Trophoblast cell (in vitro differentiated cells and primary cell): ENCODE measurements at regions not wholly inside any gene's neighbourhood (a gene's known extent, or its start where the extent isn't known, plus 50 kb on each side); places are given as distances from the start of the nearest gene placed in this dataset.

Source experiments
- DNase-seq, 2 donors: peaks; one replicate each; pipeline ENCODE4 v3.0.0-alpha.2; 2016
- H2AFZ ChIP-seq: 2 replicates; pipeline ENCODE4 v1.6.1; 2013; ENCODE audit warnings: low read length, moderate library complexity, mild to moderate bottlenecking; ENCODE audit not compliant: insufficient read depth, poor library complexity
- H2AK5ac ChIP-seq: 2 replicates; pipeline ENCODE4 v1.6.1; 2013; ENCODE audit warnings: mild to moderate bottlenecking, low read length
- H2BK120ac ChIP-seq: 2 replicates; pipeline ENCODE4 v1.6.1; 2013; ENCODE audit warnings: low read length, mild to moderate bottlenecking, moderate library complexity; ENCODE audit not compliant: insufficient read depth, poor library complexity
- H2BK12ac ChIP-seq: 2 replicates; pipeline ENCODE4 v1.6.1; 2013; ENCODE audit warnings: mild to moderate bottlenecking, low read length, moderate library complexity
- H2BK5ac ChIP-seq: 2 replicates; pipeline ENCODE4 v1.6.1; 2013; ENCODE audit warnings: low read length, low read depth, moderate library complexity, mild to moderate bottlenecking; ENCODE audit not compliant: poor library complexity
- H3K14ac ChIP-seq: 2 replicates; pipeline ENCODE4 v1.6.1; 2013; ENCODE audit warnings: mild to moderate bottlenecking, low read length
- H3K18ac ChIP-seq: 2 replicates; pipeline ENCODE4 v1.6.1; 2013; ENCODE audit warnings: mild to moderate bottlenecking, low read length
- H3K23ac ChIP-seq: 2 replicates; pipeline ENCODE4 v1.6.1; 2013; ENCODE audit warnings: low read length
- H3K27ac ChIP-seq: 2 replicates; pipeline ENCODE4 v1.5.1; 2013; ENCODE audit warnings: low read depth, mild to moderate bottlenecking, inconsistent platforms, low read length, moderate library complexity
- H3K27me3 ChIP-seq: 2 replicates; pipeline ENCODE4 v1.6.1; 2013; ENCODE audit warnings: inconsistent platforms, mild to moderate bottlenecking, low read length, moderate library complexity; ENCODE audit not compliant: insufficient read depth
- H3K36me3 ChIP-seq, 2 experiments: 1 replicate in 1 of 2; 2 replicates in 1 of 2; pipeline ENCODE4 v1.6.1; 2013; ENCODE audit warnings: low read length in 2 of 2, mild to moderate bottlenecking in 2 of 2, moderate library complexity in 1 of 2; ENCODE audit not compliant: insufficient read depth in 2 of 2, control insufficient read depth in 1 of 2
- H3K4ac ChIP-seq: 2 replicates; pipeline ENCODE4 v1.6.1; 2013; ENCODE audit warnings: low read depth, mild to moderate bottlenecking, low read length, moderate library complexity
- H3K4me1 ChIP-seq, 2 experiments: 1 replicate in 1 of 2; 2 replicates in 1 of 2; pipeline ENCODE4 v1.6.1; 2013; ENCODE audit warnings: low read length in 2 of 2, mild to moderate bottlenecking in 2 of 2, moderate library complexity in 1 of 2; ENCODE audit not compliant: insufficient read depth in 2 of 2, control insufficient read depth in 1 of 2
- H3K4me2 ChIP-seq: 2 replicates; pipeline ENCODE4 v1.6.1; 2013; ENCODE audit warnings: inconsistent platforms, mild to moderate bottlenecking, low read length, moderate library complexity
- H3K4me3 ChIP-seq: 2 replicates; pipeline ENCODE4 v1.5.1; 2013; ENCODE audit warnings: mild to moderate bottlenecking, low read depth, low read length, inconsistent platforms
- H3K79me1 ChIP-seq: one replicate; pipeline ENCODE4 v1.6.1; 2013; ENCODE audit warnings: low read length
- H3K79me2 ChIP-seq: 2 replicates; pipeline ENCODE4 v1.6.1; 2013; ENCODE audit warnings: low read length, mild to moderate bottlenecking; ENCODE audit not compliant: control insufficient read depth, insufficient read depth, poor library complexity
- H3K9ac ChIP-seq: 2 replicates; pipeline ENCODE4 v1.6.1; 2013; ENCODE audit warnings: mild to moderate bottlenecking, low read length
- H3K9me3 ChIP-seq: 2 replicates; pipeline ENCODE4 v1.6.1; 2013; ENCODE audit warnings: low read depth, mild to moderate bottlenecking, control low read depth, inconsistent platforms, low read length; ENCODE audit not compliant: insufficient read depth
- H4K12ac ChIP-seq: 2 replicates; pipeline ENCODE4 v1.6.1; 2013; ENCODE audit warnings: low read depth, mild to moderate bottlenecking, low read length, moderate library complexity
- H4K8ac ChIP-seq: 2 replicates; pipeline ENCODE4 v1.6.1; 2013; ENCODE audit warnings: low read depth, mild to moderate bottlenecking, low read length, moderate library complexity
- H4K91ac ChIP-seq: one replicate; pipeline ENCODE4 v1.6.1; 2013; ENCODE audit warnings: low read depth, mild to moderate bottlenecking, low read length, moderate library complexity
- WGBS: extraction: QIAGEN DNeasy Blood & Tissue Kit; methylation state at CpG from one replicate; pipeline ENCODE4 v1.1.7; 2013; ENCODE audit warnings: missing lambda C conversion rate; ENCODE audit not compliant: insufficient read length, insufficient coverage; ENCODE audit errors: extremely low coverage; 5-methylcytosine and 5-hydroxymethylcytosine counted together

DNA sequence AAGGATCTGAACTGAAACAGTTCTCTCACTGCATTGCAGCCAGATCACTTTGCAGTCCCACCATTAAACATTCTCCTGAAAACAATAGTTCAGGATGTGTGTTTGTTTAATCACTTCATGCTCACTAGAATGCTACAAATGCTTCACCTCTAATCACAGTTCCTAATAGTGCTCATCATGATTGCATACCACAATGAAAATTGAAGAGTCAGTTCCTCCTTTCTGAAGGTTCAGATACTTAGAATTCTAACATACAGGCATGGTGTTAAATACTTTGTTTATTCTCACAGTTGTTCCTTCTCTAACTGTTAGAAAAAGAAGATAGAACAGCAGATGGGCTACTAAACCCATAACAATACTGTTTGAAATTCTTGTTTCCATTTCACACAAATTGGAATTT, 622.3 kb upstream of the ACVR2A start:
- Histone ChIP-seq H2AK5ac (no peak overlapping the region), H2AFZ (no peak overlapping the region), H3K14ac (no peak overlapping the region), H3K27me3 (no peaks in the 10 kb centered on the region), H4K91ac (no peak overlapping the region), H3K27ac (no peak overlapping the region), H2BK5ac (no peak overlapping the region), H3K18ac (no peak overlapping the region), H3K79me2 (no peaks in the 10 kb centered on the region), H3K23ac (no peak overlapping the region), H3K4me3 (no peak overlapping the region), H2BK12ac (no peak overlapping the region), H3K9me3 (no peaks in the 10 kb centered on the region), H2BK120ac (no peak overlapping the region), H3K79me1 (no peaks in the 10 kb centered on the region), H3K9ac (no peak overlapping the region), H3K4ac (no peak overlapping the region), H4K8ac (no peak overlapping the region), H3K4me1 (peaks cover 0 to 2% of the 10 kb centered on the region in 2 experiments), H3K36me3 (no peaks in the 10 kb centered on the region), H4K12ac (no peak overlapping the region), H3K4me2 (no peak overlapping the region)
- no peak for DNase-seq

DNA sequence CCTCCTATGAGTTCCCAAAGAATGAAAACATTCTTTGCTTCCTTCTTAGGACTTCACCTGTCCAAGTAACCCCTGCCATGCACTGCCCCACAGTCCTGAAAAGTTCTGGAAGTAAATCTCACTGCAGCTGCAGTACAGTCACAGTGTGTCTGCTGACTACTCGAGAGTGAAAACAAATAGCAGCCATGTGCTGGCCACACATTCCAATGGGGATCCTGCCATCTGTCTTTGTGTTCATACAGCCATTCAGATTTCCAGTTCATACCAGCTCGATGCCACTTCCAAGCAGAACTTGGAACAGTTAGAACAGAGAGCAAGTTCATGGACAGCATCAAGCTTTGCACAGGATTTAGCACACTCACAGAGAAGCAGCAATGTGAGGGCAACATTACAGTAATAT, 629.9 kb upstream of the ACVR2A start:
- Histone ChIP-seq H3K14ac (no peak overlapping the region), H4K8ac (no peak overlapping the region), H3K27ac (no peak overlapping the region), H3K4me2 (no peak overlapping the region), H4K91ac (no peak overlapping the region), H2BK120ac (no peak overlapping the region), H3K79me1 (no peaks in the 10 kb centered on the region), H3K18ac (no peak overlapping the region), H3K36me3 (no peaks in the 10 kb centered on the region), H2AK5ac (no peak overlapping the region), H3K79me2 (no peaks in the 10 kb centered on the region), H3K4me1 (peaks cover 0 to 2% of the 10 kb centered on the region in 2 experiments), H3K27me3 (no peaks in the 10 kb centered on the region), H3K4me3 (no peak overlapping the region), H3K9me3 (no peaks in the 10 kb centered on the region), H3K23ac (no peak overlapping the region), H2AFZ (no peak overlapping the region), H3K4ac (no peak overlapping the region), H3K9ac (no peak overlapping the region), H2BK5ac (no peak overlapping the region), H2BK12ac (no peak overlapping the region), H4K12ac (no peak overlapping the region)
- WGBS, result no CpG with 5 or more reads among the region's 2 CpGs
- no peak for DNase-seq

DNA sequence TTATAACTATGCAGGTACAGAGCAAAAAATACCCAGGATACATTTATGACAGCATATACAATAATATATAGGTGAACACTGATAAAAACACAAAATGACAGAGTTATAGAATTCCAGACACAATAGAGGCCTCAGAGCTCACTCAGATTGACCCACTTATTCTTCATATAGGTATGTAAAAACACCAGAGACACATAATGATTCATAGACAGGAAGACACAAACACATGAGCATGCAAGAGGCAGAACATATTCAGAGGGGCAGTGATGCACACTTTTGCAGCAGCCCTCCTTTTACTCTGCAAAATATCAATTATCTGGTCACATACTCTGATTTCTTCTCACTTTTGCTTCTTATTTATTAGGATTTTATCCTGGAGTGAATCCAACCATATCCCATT, 633.3 kb upstream of the ACVR2A start:
- Histone ChIP-seq H2BK12ac (no peak overlapping the region), H3K9me3 (no peaks in the 10 kb centered on the region), H3K27me3 (no peaks in the 10 kb centered on the region), H3K4me1 (peaks cover 0 to 2% of the 10 kb centered on the region in 2 experiments), H4K12ac (no peak overlapping the region), H3K79me2 (no peaks in the 10 kb centered on the region), H3K79me1 (no peaks in the 10 kb centered on the region), H2AFZ (no peak overlapping the region), H3K18ac (no peak overlapping the region), H4K91ac (no peak overlapping the region), H3K27ac (no peak overlapping the region), H3K4me2 (no peak overlapping the region), H3K36me3 (no peaks in the 10 kb centered on the region), H3K4ac (no peak overlapping the region), H3K4me3 (no peak overlapping the region), H3K14ac (no peak overlapping the region), H2BK120ac (no peak overlapping the region), H2AK5ac (no peak overlapping the region), H2BK5ac (no peak overlapping the region), H4K8ac (no peak overlapping the region), H3K9ac (no peak overlapping the region), H3K23ac (no peak overlapping the region)
- DNase-seq, result no peak

DNA sequence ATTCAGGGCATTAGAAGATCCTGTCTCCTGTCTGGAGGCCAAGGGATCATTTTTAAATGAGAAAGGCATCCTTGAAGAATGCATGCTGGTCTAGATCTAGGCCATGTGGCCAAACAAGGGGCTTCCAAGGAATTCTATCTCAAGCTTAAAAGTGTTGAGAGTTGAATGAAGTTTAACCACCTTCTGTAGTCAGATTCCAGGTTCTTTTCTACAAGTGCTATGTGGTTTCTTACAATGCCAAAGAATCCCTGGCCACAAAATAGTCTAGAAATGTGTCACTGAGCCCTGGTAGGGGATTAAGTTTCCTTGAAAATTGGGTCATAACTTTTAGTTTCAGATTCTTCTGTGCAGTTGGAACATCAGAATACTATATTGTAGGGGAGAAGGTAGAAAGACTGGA, 640.7 kb upstream of the ACVR2A start:
- H3K27me3 ChIP-seq, result no peaks in the 10 kb centered on the region
- H3K79me1 ChIP-seq, result no peaks in the 10 kb centered on the region
- H2AK5ac ChIP-seq, result no peak overlapping the region
- H2BK12ac ChIP-seq, result no peak overlapping the region
- H3K79me2 ChIP-seq, result no peaks in the 10 kb centered on the region
- no peak overlapping the region for H2AFZ ChIP-seq
- no peak overlapping the region for H3K27ac ChIP-seq
- no peak overlapping the region for H3K14ac ChIP-seq
- no peak overlapping the region for H3K23ac ChIP-seq
- H3K9ac ChIP-seq, result no peak overlapping the region
- no peak overlapping the region for H3K4ac ChIP-seq
- no peak overlapping the region for H2BK5ac ChIP-seq
- no peak overlapping the region for H3K4me2 ChIP-seq
- no peaks in the 10 kb centered on the region for H3K36me3 ChIP-seq
- H4K12ac ChIP-seq, result no peak overlapping the region
- H4K91ac ChIP-seq, result no peak overlapping the region
- H2BK120ac ChIP-seq, result no peak overlapping the region
- H3K4me3 ChIP-seq, result no peak overlapping the region
- H3K4me1 ChIP-seq, result peaks cover 0 to 2% of the 10 kb centered on the region in 2 experiments
- H3K9me3 ChIP-seq, result peaks cover 2% of the 10 kb centered on the region
- no peak for DNase-seq
- no peak overlapping the region for H3K18ac ChIP-seq
- no peak overlapping the region for H4K8ac ChIP-seq
